ENCODE measurements at regions not wholly inside any gene's neighbourhood (a gene's known extent, or its start where the extent isn't known, plus 50 kb on each side); places are given as distances from the start of the nearest gene placed in this dataset.

- TF ChIP-seq POLR2AphosphoS5 (IDR thresholded peaks at IDR 0.05; ENCODE audit: low read depth, low read length): no peak
- TF ChIP-seq JUND (IDR thresholded peaks at IDR 0.05): no peak
- no peak for TF ChIP-seq USF2 (IDR thresholded peaks at IDR 0.05; ENCODE audit: borderline replicate concordance, low read depth, low read length)
- TF ChIP-seq CTCF (IDR thresholded peaks at IDR 0.05): no peak
- TF ChIP-seq EZH2phosphoT487 (IDR thresholded peaks at IDR 0.05; ENCODE audit: borderline replicate concordance, low read depth): no peak
- TF ChIP-seq FOXJ3 (CRISPR knock-in tag; IDR thresholded peaks at IDR 0.05): no peak
- TF ChIP-seq TAF1 (IDR thresholded peaks at IDR 0.05; ENCODE audit: borderline replicate concordance, low read depth, low read length): no peak
- TF ChIP-seq RAD21 (IDR thresholded peaks at IDR 0.05; ENCODE audit: low read length): no peak
- no peak for TF ChIP-seq PBX3 (IDR thresholded peaks at IDR 0.05)
- no peak for TF ChIP-seq GABPA (IDR thresholded peaks at IDR 0.05; ENCODE audit: low read depth)
- no peak for TF ChIP-seq TEAD4 (IDR thresholded peaks at IDR 0.05; ENCODE audit: borderline replicate concordance, insufficient read depth)
Observed at GRCh38 chrX:2640436-2641150, 50.5 kb upstream of the CD99 start.
